Right lung (tissue), 2 donors: ENCODE measurements at regions not wholly inside any gene's neighbourhood (a gene's known extent, or its start where the extent isn't known, plus 50 kb on each side); places are given as distances from the start of the nearest gene placed in this dataset.
"Not testable (repeated sequence)": the region's sequence is repeated elsewhere in the genome, so short reads cannot be mapped to it uniquely, and the experiment has no call there.

ENCODE experiments used
- DNase-seq, 2 donors: peaks; one replicate each; pipeline ENCODE4 v3.0.0-alpha.2; 2013

DNA sequence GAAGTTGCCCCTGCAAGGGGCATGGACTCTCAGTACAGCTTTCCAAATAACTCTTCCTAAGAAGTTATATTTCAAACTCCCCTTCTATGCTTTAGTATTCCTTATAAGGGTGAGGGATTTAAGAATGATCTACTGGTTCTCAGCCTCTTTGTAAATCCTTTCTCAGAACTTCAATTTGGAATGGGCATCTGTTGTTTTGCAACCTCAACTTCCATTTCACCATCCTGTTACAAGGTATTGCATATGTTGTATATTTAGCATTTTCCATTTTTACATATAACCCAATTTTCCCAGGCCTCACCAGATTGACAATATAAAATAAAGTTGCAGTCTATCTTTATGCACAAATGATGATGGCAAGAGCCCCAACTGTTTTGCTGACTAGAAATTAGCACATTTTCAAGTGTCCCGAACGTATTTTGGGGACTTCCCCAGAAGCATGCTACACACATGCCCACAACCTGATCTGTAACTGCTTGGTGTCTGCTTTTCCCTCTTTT, 154.9 kb upstream of the CARMIL1 start:
- DNase-seq = no peak

- no peak for DNase-seq
Observed at GRCh38 chr6:25125736-25126135, 153.4 kb upstream of the CARMIL1 start.

DNA sequence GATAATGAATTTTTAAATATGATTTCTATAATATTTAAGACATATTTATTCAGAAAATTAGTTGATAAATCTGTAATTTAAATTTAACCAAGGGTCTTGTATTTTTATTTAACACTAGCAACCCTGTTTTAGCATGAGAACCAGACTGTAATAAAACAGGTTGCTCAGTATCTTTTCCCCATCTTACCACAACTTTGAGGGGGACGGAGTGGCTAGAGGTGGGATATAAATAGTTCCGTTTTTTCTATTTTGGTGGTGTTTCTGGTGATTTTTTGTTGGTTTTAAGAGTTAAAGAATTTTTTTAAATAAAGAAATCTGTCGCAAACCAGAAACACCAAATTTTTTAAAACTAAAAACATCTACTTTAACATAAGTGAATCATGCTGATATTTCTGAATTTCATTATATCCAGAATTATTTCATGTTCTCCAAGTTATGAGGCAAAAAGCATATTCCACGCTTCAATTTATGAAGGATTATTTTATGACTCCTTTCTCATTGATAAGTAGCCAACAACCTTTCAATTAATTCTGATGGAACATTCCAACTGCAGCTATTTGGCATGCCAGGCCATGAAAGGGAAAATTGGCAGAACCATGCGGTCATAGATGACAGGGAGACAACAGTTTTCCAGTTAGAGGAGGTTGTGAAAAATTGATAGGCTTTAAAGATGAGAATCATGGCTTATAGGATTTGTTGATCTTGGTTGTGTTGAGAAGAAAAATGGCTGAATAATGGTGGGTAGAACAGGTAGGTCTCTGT, 151.9 kb upstream of the CARMIL1 start:
- DNase-seq = no peak

DNA sequence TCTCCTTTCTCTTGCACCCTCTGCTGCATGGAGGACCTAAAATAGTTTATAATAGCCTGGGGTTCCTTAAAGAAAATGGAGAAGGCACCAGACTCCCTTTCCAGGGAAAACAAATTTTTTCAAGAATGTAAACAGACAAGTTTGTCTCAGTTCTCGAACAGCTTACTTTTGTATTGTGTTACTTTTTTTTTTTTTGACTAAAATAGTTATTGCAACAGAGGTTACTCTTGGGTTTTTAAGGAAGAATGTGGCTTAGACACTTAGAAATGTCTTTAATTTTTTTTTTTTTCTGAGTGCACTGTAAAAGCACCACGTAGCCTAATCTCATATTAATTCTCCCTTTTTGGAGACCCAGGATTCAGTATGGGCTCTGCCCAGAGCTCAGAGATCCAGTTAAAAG, 148.7 kb upstream of the CARMIL1 start:
- no peak for DNase-seq

DNA sequence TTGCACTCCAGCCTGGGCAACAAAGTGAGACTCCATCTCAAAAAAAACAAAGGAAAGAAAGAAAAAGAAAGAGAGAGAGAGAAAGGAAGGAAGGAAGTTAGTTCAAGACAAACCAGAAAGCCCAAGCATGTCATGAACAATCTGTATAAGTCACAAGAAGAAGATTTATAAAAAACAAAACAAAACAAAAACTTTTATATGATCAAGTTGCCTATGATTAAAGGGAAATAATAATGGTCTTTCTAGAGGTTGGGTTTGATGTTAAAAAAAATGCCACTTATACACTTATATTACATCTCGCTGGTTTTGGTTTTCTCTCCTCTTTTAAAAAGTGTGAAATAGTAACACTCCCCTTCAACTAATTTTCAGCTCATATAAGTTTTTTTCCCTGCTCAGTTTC, 146.2 kb upstream of the CARMIL1 start:
- no peak for DNase-seq

- no peak for DNase-seq
Observed at GRCh38 chr6:25133568-25133967, 145.6 kb upstream of the CARMIL1 start.

DNA sequence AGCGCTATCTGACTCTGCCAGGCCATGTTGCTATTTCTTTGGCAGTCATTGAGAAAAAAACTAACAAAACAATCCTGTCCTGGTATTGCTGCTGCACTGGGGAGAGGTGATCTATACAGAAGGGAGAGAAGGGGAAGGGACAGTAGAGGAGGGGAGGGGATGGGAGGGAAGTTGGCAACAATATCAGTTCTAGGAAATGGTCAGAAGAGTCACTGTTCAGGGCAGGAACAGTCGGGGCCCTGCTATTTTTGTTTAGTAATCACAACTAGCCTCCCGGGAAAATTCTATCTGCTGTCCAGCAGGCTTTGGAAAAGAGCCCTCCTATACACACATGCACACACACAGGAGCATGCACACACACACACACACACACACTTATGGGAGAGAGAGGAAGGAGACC, 142.3 kb upstream of the CARMIL1 start:
- DNase-seq = peak in 1 of 2 donors; percentile 18

DNA sequence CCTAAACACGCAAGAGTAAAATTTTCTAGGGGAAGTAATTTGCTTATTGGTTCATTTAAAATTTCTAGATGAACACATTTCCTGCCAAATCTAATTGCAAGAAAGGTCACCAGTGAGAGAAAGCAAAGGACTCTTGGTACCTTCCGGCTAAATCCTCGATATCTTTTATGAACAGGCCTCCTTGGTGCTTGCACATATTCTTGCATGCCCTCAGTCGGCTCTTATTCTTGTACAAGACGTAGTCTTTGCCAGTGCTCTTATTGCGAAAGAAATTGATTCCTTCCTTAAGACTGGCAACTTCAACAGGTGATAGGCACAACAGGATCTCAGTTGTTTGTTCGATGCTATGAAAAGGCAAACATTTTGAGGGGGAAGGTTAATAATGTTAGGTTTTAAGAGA, 141.7 kb upstream of the CARMIL1 start:
- no peak for DNase-seq

- no peak for DNase-seq
Observed at GRCh38 chr6:25137916-25138232, 141.3 kb upstream of the CARMIL1 start.

GRCh38 chr6:25138233-25138933, 140.8 kb upstream of the CARMIL1 start:
- DNase-seq = peak; percentile 45 to 62

GRCh38 chr6:25138934-25139415, 140.2 kb upstream of the CARMIL1 start:
- DNase-seq = no peak

GRCh38 chr6:25139608-25140007, 139.6 kb upstream of the CARMIL1 start:
- not testable (repeated sequence) for DNase-seq

- DNase-seq = no peak
Observed at GRCh38 chr6:25142506-25142905, 136.7 kb upstream of the CARMIL1 start.

DNA sequence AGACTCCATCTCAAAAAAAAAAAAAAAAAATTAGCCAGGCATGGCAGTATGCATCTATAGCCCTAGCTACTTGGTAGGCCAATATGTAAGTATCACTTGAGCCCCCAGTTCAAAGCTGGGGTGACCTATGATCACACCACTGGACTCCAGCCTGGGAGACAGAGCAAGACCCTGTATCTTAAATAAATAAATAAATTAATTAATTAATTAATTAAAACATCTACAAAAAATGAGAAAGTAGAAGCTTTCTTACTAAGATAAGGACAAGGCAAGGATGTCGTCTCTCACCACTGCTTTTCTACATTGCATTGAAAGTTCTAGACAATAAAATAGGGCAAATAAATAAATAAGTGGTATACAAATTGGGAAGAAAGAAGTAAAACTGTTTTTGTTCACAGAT, 134.3 kb upstream of the CARMIL1 start:
- no peak for DNase-seq

GRCh38 chr6:25147223-25147622, 132.0 kb upstream of the CARMIL1 start:
- no peak for DNase-seq

- DNase-seq = no peak
Observed at GRCh38 chr6:25150031-25150430, 129.1 kb upstream of the CARMIL1 start.

GRCh38 chr6:25150863-25151262, 128.3 kb upstream of the CARMIL1 start:
- no peak for DNase-seq

DNA sequence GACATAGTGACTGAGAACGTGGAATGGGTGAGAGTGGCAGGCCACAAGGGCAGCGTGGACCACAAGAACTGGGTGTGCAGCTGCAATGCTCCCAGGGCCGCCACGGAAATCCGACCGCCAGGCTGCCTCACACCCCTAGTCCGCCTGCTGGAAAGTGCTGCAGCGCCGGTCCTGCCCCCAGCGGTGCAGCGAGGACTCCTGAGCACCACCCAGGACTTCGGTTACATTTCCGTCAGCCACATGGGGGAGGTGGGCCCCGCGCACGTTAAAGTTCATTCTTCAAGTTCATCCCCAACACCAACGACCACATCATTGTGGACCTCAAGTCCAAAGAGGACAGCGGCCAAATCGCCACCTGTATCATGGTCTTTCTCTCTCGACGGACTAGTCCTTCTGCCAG, 126.1 kb upstream of the CARMIL1 start:
- DNase-seq = no peak

DNA sequence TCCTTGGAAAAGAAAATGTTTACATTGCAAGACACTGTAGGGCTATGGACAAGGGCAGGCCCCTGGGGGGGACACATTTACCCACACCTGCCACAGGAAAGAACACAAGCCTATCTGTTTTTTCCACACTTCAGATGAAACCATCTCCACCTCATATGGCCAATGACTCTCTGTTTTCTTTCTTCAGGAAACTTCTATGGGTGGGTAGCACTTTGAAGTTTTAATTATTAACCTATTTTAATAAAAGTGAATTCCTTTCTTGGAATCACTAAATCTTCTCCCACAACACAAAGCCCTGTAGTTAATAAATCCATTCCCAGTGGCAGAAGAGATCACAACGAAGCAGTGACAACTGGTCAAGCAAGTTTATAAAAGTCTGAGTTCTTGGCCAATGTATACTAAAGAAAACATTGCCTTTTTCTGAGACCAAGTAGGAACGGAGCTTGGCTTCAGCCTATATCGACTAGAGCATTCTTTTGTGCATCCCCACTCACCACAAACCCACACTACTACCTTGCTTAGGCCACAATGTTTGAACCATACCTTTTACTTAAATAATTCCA, 125.1 kb upstream of the CARMIL1 start:
- no peak for DNase-seq

DNA sequence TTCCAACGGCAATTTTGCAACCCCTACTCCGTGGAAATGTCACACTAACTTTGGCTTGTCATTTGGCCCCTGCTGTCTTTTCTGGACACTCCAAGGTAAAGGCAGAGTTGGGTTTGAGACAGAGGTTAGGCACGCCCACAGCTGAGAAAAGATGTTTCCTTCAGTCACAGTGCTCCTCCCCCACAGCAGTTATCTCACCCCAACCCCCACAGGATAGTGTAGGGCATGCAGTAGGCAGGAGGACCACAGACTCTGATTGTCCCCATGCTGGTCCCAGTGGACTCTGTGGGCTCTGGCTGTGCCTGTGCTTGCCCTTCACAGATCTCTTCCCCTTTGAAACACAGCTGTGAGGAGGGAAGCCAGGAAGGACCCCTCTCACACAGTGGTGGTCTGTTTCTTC, 124.0 kb upstream of the CARMIL1 start:
- no peak for DNase-seq

DNA sequence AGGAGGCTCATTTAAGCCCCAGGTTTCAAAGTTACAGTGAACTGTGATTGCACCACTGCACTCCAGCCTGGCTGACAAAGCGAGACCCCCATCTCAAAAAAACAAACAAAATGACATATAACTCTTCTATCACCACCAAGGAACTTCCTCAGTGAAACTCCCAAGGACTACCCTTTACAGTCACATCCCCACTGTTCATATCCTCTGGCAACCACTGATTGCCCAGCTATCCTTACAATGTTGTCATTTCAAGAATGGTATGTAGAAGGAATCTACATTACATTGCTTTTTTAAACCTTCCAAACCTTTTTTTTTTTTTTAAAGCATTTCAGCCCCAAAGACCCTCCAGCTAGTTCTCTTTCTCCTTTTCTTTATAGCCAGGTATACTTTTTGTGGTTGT, 123.1 kb upstream of the CARMIL1 start:
- DNase-seq = no peak

DNA sequence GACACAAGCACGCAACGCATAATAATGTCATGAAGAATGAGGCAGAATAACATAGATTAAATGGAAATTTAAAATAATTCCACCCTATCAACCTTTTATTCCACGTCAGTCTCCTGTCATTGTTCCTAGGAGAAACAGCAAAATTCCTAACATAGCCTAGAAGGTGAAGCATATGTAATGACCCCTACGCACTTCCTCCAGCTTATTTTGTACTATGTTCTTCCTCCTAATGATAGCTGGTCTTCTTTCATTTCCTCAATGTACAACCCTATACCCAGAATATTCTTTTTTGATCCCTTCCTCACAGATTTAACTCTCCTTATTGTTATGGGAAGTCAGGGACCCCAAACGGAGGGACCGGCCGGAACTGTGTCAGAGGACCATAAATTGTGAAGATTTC, 122.0 kb upstream of the CARMIL1 start:
- DNase-seq = no peak

DNA sequence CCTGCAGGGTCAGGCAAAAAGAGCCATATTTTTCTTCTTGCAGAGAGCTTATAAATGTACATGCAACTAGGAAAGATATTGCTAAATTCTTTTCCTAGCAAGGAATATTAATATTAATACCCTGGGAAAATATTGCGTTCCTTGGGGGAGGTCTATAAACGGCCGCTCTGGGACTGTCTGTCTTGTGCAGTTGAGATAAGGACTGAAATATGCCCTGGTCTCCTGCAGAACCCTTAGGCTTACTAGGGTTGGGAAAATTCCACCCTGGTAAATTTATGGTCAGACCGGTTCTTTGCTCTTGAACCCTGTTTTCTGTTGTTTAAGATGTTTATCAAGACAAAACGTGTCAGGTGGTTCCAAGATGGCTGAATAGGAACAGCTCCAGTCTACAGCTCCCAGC, 121.3 kb upstream of the CARMIL1 start:
- no peak for DNase-seq
